DOHH2 (cell line): ENCODE measurements at regions not wholly inside any gene's neighbourhood (a gene's known extent, or its start where the extent isn't known, plus 50 kb on each side); places are given as distances from the start of the nearest gene placed in this dataset.

Source experiments
- EZH2phosphoT487 ChIP-seq: fragments of 200-600 bp; sonication (generic); IDR thresholded peaks from 2 replicates; pipeline ENCODE4 v1.6.1; 2017; ENCODE audit warnings: borderline replicate concordance, mild to moderate bottlenecking, antibody characterized with exemption, low read length, moderate library complexity, mixed read lengths
- TF ChIP-seq, protein P1 (sequence below): fragments of 200-600 bp; sonication (generic); IDR thresholded peaks from one replicate; pipeline ENCODE4 v1.5.1; 2014; ENCODE audit warnings: antibody characterized with exemption, mild to moderate bottlenecking, low read depth, low read length; ENCODE audit not compliant: poor library complexity, severe bottlenecking

DNA sequence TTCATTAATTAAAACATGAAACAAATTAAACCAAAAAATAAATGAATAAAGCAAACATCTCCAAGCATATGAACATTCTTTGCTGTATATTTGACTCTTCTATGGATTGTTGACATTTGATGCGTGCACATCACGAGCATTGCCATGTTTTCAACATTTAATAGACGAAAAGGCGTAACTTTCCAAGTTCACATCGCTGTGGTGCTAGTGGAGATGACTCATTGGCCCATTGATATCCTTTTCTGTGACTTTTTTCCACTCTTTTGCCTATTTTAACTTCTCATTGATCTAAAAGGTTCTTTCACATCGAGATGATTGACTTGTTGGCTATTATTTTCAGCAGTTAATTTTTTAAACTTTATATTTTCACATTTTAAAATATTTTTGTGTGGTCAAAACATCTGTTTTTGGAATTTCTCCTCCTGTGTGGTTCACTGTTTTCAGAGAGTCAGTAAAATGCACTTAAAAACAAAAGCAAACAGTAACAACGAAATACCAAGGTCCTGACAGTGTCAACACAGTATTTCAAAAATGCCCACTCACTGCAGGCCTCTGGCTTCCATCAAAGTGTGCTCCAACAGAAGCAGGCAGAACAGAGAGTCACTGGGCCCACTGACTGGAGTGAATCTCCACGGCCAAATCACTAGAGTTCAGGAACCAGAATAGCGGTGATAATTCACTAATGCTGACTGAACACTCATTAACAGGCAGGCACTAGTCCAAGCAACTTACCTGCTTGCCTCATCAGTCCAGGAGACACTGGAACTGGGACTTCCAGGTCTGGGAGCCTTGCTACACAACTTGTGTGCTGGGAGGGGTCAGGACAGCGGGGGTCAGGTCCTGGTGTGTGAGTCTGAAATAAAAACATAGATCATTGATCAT lies 372.2 kb upstream of the SMIM21 start:
- TF ChIP-seq, protein P1, sequence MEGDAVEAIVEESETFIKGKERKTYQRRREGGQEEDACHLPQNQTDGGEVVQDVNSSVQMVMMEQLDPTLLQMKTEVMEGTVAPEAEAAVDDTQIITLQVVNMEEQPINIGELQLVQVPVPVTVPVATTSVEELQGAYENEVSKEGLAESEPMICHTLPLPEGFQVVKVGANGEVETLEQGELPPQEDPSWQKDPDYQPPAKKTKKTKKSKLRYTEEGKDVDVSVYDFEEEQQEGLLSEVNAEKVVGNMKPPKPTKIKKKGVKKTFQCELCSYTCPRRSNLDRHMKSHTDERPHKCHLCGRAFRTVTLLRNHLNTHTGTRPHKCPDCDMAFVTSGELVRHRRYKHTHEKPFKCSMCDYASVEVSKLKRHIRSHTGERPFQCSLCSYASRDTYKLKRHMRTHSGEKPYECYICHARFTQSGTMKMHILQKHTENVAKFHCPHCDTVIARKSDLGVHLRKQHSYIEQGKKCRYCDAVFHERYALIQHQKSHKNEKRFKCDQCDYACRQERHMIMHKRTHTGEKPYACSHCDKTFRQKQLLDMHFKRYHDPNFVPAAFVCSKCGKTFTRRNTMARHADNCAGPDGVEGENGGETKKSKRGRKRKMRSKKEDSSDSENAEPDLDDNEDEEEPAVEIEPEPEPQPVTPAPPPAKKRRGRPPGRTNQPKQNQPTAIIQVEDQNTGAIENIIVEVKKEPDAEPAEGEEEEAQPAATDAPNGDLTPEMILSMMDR, result no peak
- no peak for TF ChIP-seq EZH2phosphoT487
